ENCODE measurements at regions not wholly inside any gene's neighbourhood (a gene's known extent, or its start where the extent isn't known, plus 50 kb on each side); places are given as distances from the start of the nearest gene placed in this dataset.
"Not testable (repeated sequence)": the region's sequence is repeated elsewhere in the genome, so short reads cannot be mapped to it uniquely, and the experiment has no call there.

GRCh38 chr7:88615336-88615735, 144.2 kb upstream of the ZNF804B start:
- DNase-seq = no peak

GRCh38 chr7:88614736-88615135, 144.8 kb upstream of the ZNF804B start:
- no peak for DNase-seq

- no peak for DNase-seq
These were observed 148.6 kb upstream of the ZNF804B start for GRCh38 chr7:88610942-88611341.

GRCh38 chr7:88600695-88601094, 158.8 kb upstream of the ZNF804B start:
- no peak for DNase-seq

- DNase-seq = no peak
These were observed 160.0 kb upstream of the ZNF804B start for GRCh38 chr7:88599528-88599927.

- peak in 3 of 58 donors; percentile 0 to 11 (median 11) for DNase-seq
These were observed 161.5 kb upstream of the ZNF804B start for GRCh38 chr7:88597941-88598425.

- DNase-seq = no peak
These were observed 168.5 kb upstream of the ZNF804B start for GRCh38 chr7:88590963-88591362.

- no peak for DNase-seq
These were observed 169.6 kb upstream of the ZNF804B start for GRCh38 chr7:88589927-88590326.

- no peak for DNase-seq
These were observed 172.6 kb upstream of the ZNF804B start for GRCh38 chr7:88586890-88587289.

GRCh38 chr7:88586219-88586618, 173.3 kb upstream of the ZNF804B start:
- no peak for DNase-seq

GRCh38 chr7:88576720-88577119, 182.8 kb upstream of the ZNF804B start:
- no peak for DNase-seq

- DNase-seq = no peak
These were observed 193.3 kb upstream of the ZNF804B start for GRCh38 chr7:88566162-88566729.

GRCh38 chr7:88565401-88565800, 194.1 kb upstream of the ZNF804B start:
- no peak for DNase-seq

GRCh38 chr7:88556441-88556840, 203.1 kb upstream of the ZNF804B start:
- not testable (repeated sequence) for DNase-seq

- DNase-seq = not testable (repeated sequence)
These were observed 204.7 kb upstream of the ZNF804B start for GRCh38 chr7:88554847-88555246.

- DNase-seq = no peak
These were observed 211.1 kb upstream of the ZNF804B start for GRCh38 chr7:88548399-88548798.

GRCh38 chr7:88546808-88547207, 212.7 kb upstream of the ZNF804B start:
- DNase-seq = peak in 2 of 58 donors; percentile 1

- no peak for DNase-seq
These were observed 213.8 kb upstream of the ZNF804B start for GRCh38 chr7:88545663-88546062.

GRCh38 chr7:88540012-88540411, 219.5 kb upstream of the ZNF804B start:
- no peak for DNase-seq

GRCh38 chr7:88539518-88539917, 220.0 kb upstream of the ZNF804B start:
- no peak for DNase-seq

- DNase-seq = peak in 4 of 58 donors; percentile 0 to 1 (median 0)
These were observed 217.0 kb upstream of the STEAP4 start for GRCh38 chr7:88523645-88524044.

GRCh38 chr7:88522771-88523293, 216.1 kb upstream of the STEAP4 start:
- DNase-seq = no peak

- DNase-seq = no peak
These were observed 209.7 kb upstream of the STEAP4 start for GRCh38 chr7:88516429-88516828.

- no peak for DNase-seq
These were observed 208.6 kb upstream of the STEAP4 start for GRCh38 chr7:88515301-88515700.
